Aorta (tissue), 5 donors: ENCODE measurements at regions not wholly inside any gene's neighbourhood (a gene's known extent, or its start where the extent isn't known, plus 50 kb on each side); places are given as distances from the start of the nearest gene placed in this dataset.

ENCODE experiments used
- ATAC-seq: fragments of 200-7000 bp; cut with Tn5 transposase; one replicate; pipeline ENCODE4 v1.9.1; 2022; ENCODE audit warnings: moderate library complexity; ENCODE audit not compliant: low FRiP score
- DNase-seq, 2 donors: peaks; one replicate each; pipeline ENCODE4 v3.0.0-alpha.2; 2020
- H3K27ac ChIP-seq, 2 donors: one replicate each; pipeline ENCODE4 v1.5.1; 2013; ENCODE audit warnings: low read length in 2 of 2, mild to moderate bottlenecking in 2 of 2, moderate library complexity in 2 of 2, control low read depth in 1 of 2, inconsistent platforms in 1 of 2, low read depth in 1 of 2
- H3K27me3 ChIP-seq, 2 donors: one replicate each; pipeline ENCODE4 v1.6.1; 2013; ENCODE audit warnings: control low read depth in 1 of 2, low read length in 1 of 2, mild to moderate bottlenecking in 1 of 2, moderate library complexity in 1 of 2; ENCODE audit not compliant: insufficient read depth in 2 of 2, control insufficient read depth in 1 of 2
- H3K36me3 ChIP-seq, 2 donors: one replicate each; pipeline ENCODE4 v1.6.1; 2013; ENCODE audit warnings: control low read depth in 1 of 2, low read length in 1 of 2, mild to moderate bottlenecking in 1 of 2; ENCODE audit not compliant: insufficient read depth in 2 of 2, control insufficient read depth in 1 of 2
- H3K4me1 ChIP-seq, 2 donors: one replicate each; pipeline ENCODE4 v1.6.1; 2013; ENCODE audit warnings: low read length in 2 of 2, control low read depth in 1 of 2, mild to moderate bottlenecking in 1 of 2, moderate library complexity in 1 of 2; ENCODE audit not compliant: insufficient read depth in 2 of 2, control insufficient read depth in 1 of 2
- H3K4me3 ChIP-seq, 2 donors: one replicate each; pipeline ENCODE4 v1.5.1; 2013; ENCODE audit warnings: low read length in 2 of 2, control low read depth in 1 of 2, mild to moderate bottlenecking in 1 of 2
- H3K9me3 ChIP-seq: one replicate; pipeline ENCODE4 v1.6.1; 2013; ENCODE audit warnings: mild to moderate bottlenecking, low read length; ENCODE audit not compliant: control insufficient read depth
- WGBS, 2 donors: extraction: QIAGEN DNeasy Blood & Tissue Kit; methylation state at CpG; one replicate each; pipeline ENCODE4 v1.1.7; 2013; 5-methylcytosine and 5-hydroxymethylcytosine counted together
- intact Hi-C, 2 donors: fragments of 100-400 bp; cut with DNase I; formaldehyde crosslinking; loops; one replicate each; pipeline versions ENCODE4 v1.14.2 to v1.15.0; 2022
- donor health status: healthy with polysubstance abuse.
- donor health status: Bipolar disorder and iron deficiency.
- donor health status: DM: no; HTN: no; CAD: no.
- donor health status: DM: no; HTN: no; CAD: no.
- donor health status: DM: yes; HTN: yes; CAD: no.

GRCh38 chr21:25273959-25274358, 333.3 kb downstream of the MRPL39 start:
- H3K27ac ChIP-seq, result no peak overlapping the region
- no peaks in the 10 kb centered on the region for H3K4me1 ChIP-seq
- H3K9me3 ChIP-seq, result peaks cover 3% of the 10 kb centered on the region
- intact Hi-C loops, result no loop called here
- no peak overlapping the region for H3K4me3 ChIP-seq
- no peaks in the 10 kb centered on the region for H3K27me3 ChIP-seq
- no peaks in the 10 kb centered on the region for H3K36me3 ChIP-seq
- no peak for DNase-seq
- 44 to 63% methylated on average over 1 of the region's 1 CpG for WGBS, 2 donors
- ATAC-seq, result no peak

- ATAC-seq (no peak), DNase-seq (no peak)
- H3K9me3 ChIP-seq, result peaks cover 2% of the 10 kb centered on the region
- WGBS, 2 donors, result 92 to 93% methylated on average over 5 of the region's 5 CpGs
- no peaks in the 10 kb centered on the region for H3K4me1 ChIP-seq
- intact Hi-C loops, result no loop called here
- no peaks in the 10 kb centered on the region for H3K27me3 ChIP-seq
- no peaks in the 10 kb centered on the region for H3K36me3 ChIP-seq
- no peak overlapping the region for H3K27ac ChIP-seq
- H3K4me3 ChIP-seq, result no peak overlapping the region
Observed at GRCh38 chr21:25254491-25255174, 352.6 kb downstream of the MRPL39 start.

- 83 to 91% methylated on average over 1 of the region's 1 CpG for WGBS, 2 donors
- Histone ChIP-seq H3K4me3 (no peak overlapping the region), H3K27me3 (no peaks in the 10 kb centered on the region), H3K36me3 (no peaks in the 10 kb centered on the region), H3K4me1 (no peaks in the 10 kb centered on the region), H3K9me3 (no peaks in the 10 kb centered on the region), H3K27ac (no peak overlapping the region)
- DNase-seq (no peak), ATAC-seq (no peak)
- intact Hi-C loops, result no loop called here
Observed at GRCh38 chr21:25246546-25246945, 360.7 kb downstream of the MRPL39 start.

GRCh38 chr21:25244735-25245134, 362.5 kb downstream of the MRPL39 start:
- no peak for ATAC-seq
- no peaks in the 10 kb centered on the region for H3K4me1 ChIP-seq
- H3K9me3 ChIP-seq, result no peaks in the 10 kb centered on the region
- H3K4me3 ChIP-seq, result no peak overlapping the region
- no peaks in the 10 kb centered on the region for H3K27me3 ChIP-seq
- H3K36me3 ChIP-seq, result no peaks in the 10 kb centered on the region
- intact Hi-C loops, result no loop called here
- no peak overlapping the region for H3K27ac ChIP-seq
- 89 to 93% methylated on average over 1 of the region's 1 CpG for WGBS, 2 donors
- DNase-seq, result no peak

- H3K36me3 ChIP-seq, result no peaks in the 10 kb centered on the region
- H3K9me3 ChIP-seq, result no peaks in the 10 kb centered on the region
- ATAC-seq (no peak), DNase-seq (no peak)
- H3K4me1 ChIP-seq, result no peaks in the 10 kb centered on the region
- no peaks in the 10 kb centered on the region for H3K27me3 ChIP-seq
- no peak overlapping the region for H3K4me3 ChIP-seq
- WGBS, 2 donors, result 41 to 43% methylated on average over 7 of the region's 7 CpGs
- intact Hi-C loops, result no loop called here
- H3K27ac ChIP-seq, result no peak overlapping the region
Observed at GRCh38 chr21:25243808-25244207, 363.5 kb downstream of the MRPL39 start.

GRCh38 chr21:25240974-25241373, 366.3 kb downstream of the MRPL39 start:
- Histone ChIP-seq H3K27me3 (no peaks in the 10 kb centered on the region), H3K9me3 (no peaks in the 10 kb centered on the region), H3K4me1 (no peaks in the 10 kb centered on the region), H3K27ac (no peak overlapping the region), H3K36me3 (no peaks in the 10 kb centered on the region), H3K4me3 (no peak overlapping the region)
- no peak for ATAC-seq
- 70 to 78% methylated on average over 1 of the region's 1 CpG for WGBS, 2 donors
- DNase-seq, result no peak
- intact Hi-C loops, result no loop called here

GRCh38 chr21:25234857-25235801, 372.2 kb downstream of the MRPL39 start:
- intact Hi-C loops, result no loop called here
- H3K9me3 ChIP-seq, result no peaks in the 10 kb centered on the region
- no peaks in the 10 kb centered on the region for H3K4me1 ChIP-seq
- no peaks in the 10 kb centered on the region for H3K27me3 ChIP-seq
- H3K36me3 ChIP-seq, result no peaks in the 10 kb centered on the region
- no peak overlapping the region for H3K4me3 ChIP-seq
- DNase-seq, result no peak
- no peak overlapping the region for H3K27ac ChIP-seq
- no peak for ATAC-seq
- 71 to 80% methylated on average over 4 of the region's 4 CpGs for WGBS, 2 donors

GRCh38 chr21:25220954-25221353, 386.3 kb downstream of the MRPL39 start:
- H3K4me3 ChIP-seq, result no peak overlapping the region
- no peak overlapping the region for H3K27ac ChIP-seq
- no peaks in the 10 kb centered on the region for H3K36me3 ChIP-seq
- no peaks in the 10 kb centered on the region for H3K4me1 ChIP-seq
- ATAC-seq (no peak), DNase-seq (no peak)
- H3K27me3 ChIP-seq, result no peaks in the 10 kb centered on the region
- H3K9me3 ChIP-seq, result peaks cover 4% of the 10 kb centered on the region
- intact Hi-C loops, result no loop called here

- no peak for DNase-seq
- peaks cover 4% of the 10 kb centered on the region for H3K9me3 ChIP-seq
- H3K27ac ChIP-seq, result no peak overlapping the region
- H3K4me3 ChIP-seq, result no peak overlapping the region
- no peaks in the 10 kb centered on the region for H3K36me3 ChIP-seq
- no peaks in the 10 kb centered on the region for H3K4me1 ChIP-seq
- no peak for ATAC-seq
- 99 to 100% methylated on average over 1 of the region's 1 CpG for WGBS, 2 donors
- H3K27me3 ChIP-seq, result no peaks in the 10 kb centered on the region
- intact Hi-C loops, result no loop called here
Observed at GRCh38 chr21:25220169-25220568, 387.1 kb downstream of the MRPL39 start.
